ENCODE measurements at regions not wholly inside any gene's neighbourhood (a gene's known extent, or its start where the extent isn't known, plus 50 kb on each side); places are given as distances from the start of the nearest gene placed in this dataset.

GRCh38 chr12:88428350-88428749 lies 151.9 kb downstream of the KITLG start:
- TF ChIP-seq, protein P1, sequence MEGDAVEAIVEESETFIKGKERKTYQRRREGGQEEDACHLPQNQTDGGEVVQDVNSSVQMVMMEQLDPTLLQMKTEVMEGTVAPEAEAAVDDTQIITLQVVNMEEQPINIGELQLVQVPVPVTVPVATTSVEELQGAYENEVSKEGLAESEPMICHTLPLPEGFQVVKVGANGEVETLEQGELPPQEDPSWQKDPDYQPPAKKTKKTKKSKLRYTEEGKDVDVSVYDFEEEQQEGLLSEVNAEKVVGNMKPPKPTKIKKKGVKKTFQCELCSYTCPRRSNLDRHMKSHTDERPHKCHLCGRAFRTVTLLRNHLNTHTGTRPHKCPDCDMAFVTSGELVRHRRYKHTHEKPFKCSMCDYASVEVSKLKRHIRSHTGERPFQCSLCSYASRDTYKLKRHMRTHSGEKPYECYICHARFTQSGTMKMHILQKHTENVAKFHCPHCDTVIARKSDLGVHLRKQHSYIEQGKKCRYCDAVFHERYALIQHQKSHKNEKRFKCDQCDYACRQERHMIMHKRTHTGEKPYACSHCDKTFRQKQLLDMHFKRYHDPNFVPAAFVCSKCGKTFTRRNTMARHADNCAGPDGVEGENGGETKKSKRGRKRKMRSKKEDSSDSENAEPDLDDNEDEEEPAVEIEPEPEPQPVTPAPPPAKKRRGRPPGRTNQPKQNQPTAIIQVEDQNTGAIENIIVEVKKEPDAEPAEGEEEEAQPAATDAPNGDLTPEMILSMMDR (IDR thresholded peaks at IDR 0.05; ENCODE audit: low read depth, low read length), result no peak
- TF ChIP-seq POLR2A (IDR thresholded peaks at IDR 0.05; ENCODE audit: extremely low read depth, insufficient read length), result no peak
